MM.1S (cell line): ENCODE measurements at regions not wholly inside any gene's neighbourhood (a gene's known extent, or its start where the extent isn't known, plus 50 kb on each side); places are given as distances from the start of the nearest gene placed in this dataset.

Source experiments
- CTCF ChIP-seq: fragments of 300-600 bp; sonication (generic); IDR thresholded peaks from 2 replicates; pipeline ENCODE4 v1.5.1; 2016; ENCODE audit warnings: antibody characterized with exemption, low read length, mixed read lengths
- EZH2 ChIP-seq: fragments of 300-600 bp; sonication (generic); optimal IDR thresholded peaks from 2 replicates; pipeline ENCODE3; 2017; ENCODE audit warnings: low read depth, mild to moderate bottlenecking, antibody characterized with exemption, low read length, mixed read lengths

DNA sequence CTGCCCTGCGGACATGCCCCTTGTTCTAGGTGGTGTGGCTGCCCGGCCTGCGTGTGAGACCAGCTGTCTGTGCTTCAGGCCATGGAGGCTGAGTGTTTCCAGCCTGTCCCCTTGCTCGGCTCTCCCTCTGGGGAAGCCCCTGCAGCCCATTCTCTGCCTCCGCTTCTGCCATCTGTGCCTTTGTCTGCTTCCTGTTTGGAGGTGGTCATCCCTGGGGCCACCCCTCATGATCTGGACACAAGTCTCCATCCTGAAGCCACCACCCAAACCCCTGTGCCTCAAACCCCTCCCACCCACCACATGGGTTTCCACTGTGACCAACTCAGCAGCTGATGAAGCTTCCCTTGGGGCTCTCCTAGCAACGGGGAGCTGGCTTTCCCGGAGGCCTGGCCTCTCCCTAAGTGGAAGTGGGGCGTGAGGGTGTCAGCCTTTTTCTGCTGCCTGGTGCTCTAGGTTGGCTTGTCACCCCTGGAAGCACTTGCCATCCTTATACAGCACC, 184.9 kb downstream of the SEC14L1 start:
- no peak for TF ChIP-seq CTCF
- TF ChIP-seq EZH2, result no peak
